ENCODE measurements at regions not wholly inside any gene's neighbourhood (a gene's known extent, or its start where the extent isn't known, plus 50 kb on each side); places are given as distances from the start of the nearest gene placed in this dataset.

GRCh38 chr13:82501834-82502233, 1380.4 kb downstream of the SLITRK1 start:
- TF ChIP-seq CTCF (conservative IDR thresholded peaks at IDR 0.05; ENCODE audit: low read depth, low read length): no peak
- no peak for TF ChIP-seq RCOR1 (IDR thresholded peaks at IDR 0.05; ENCODE audit: insufficient replicate concordance, low read length)
- TF ChIP-seq CHD1 (IDR thresholded peaks at IDR 0.05; ENCODE audit: low read depth, low read length): no peak

All from IMR-90 (cell line).